Muscle layer of duodenum (tissue), 2 donors: ENCODE measurements at regions not wholly inside any gene's neighbourhood (a gene's known extent, or its start where the extent isn't known, plus 50 kb on each side); places are given as distances from the start of the nearest gene placed in this dataset.
"Not testable (repeated sequence)": the region's sequence is repeated elsewhere in the genome, so short reads cannot be mapped to it uniquely, and the experiment has no call there.

Experiments
- H3K27ac ChIP-seq: one replicate; pipeline ENCODE4 v1.7.0; 2013; ENCODE audit warnings: mild to moderate bottlenecking, low read length
- H3K27me3 ChIP-seq: one replicate; pipeline ENCODE4 v1.7.0; 2013; ENCODE audit warnings: low read depth, mild to moderate bottlenecking, control low read depth, low read length
- H3K36me3 ChIP-seq, 2 donors: one replicate each; pipeline ENCODE4 v1.7.0; 2013; ENCODE audit warnings: low read length in 2 of 2, control low read depth in 1 of 2, mild to moderate bottlenecking in 1 of 2; ENCODE audit not compliant: insufficient read depth in 2 of 2, control insufficient read depth in 1 of 2
- H3K4me1 ChIP-seq, 2 donors: one replicate each; pipeline ENCODE4 v1.7.0; 2013; ENCODE audit warnings: low read length in 2 of 2, mild to moderate bottlenecking in 2 of 2, control low read depth in 1 of 2, moderate library complexity in 1 of 2; ENCODE audit not compliant: insufficient read depth in 2 of 2, control insufficient read depth in 1 of 2
- H3K4me3 ChIP-seq, 2 donors: one replicate each; pipeline ENCODE4 v1.7.0; 2013; ENCODE audit warnings: low read length in 2 of 2, low read depth in 1 of 2, mild to moderate bottlenecking in 1 of 2
- H3K9me3 ChIP-seq, 2 donors: one replicate each; pipeline ENCODE4 v1.7.0; 2013; ENCODE audit warnings: low read length in 2 of 2, control low read depth in 1 of 2, mild to moderate bottlenecking in 1 of 2; ENCODE audit not compliant: control insufficient read depth in 1 of 2
- donor health status: healthy.

- H3K9me3 ChIP-seq = peaks cover 0 to 5% of the 10 kb centered on the region in 2 donors
- H3K36me3 ChIP-seq = no peaks in the 10 kb centered on the region
- no peak overlapping the region for H3K4me3 ChIP-seq
- H3K4me1 ChIP-seq = no peaks in the 10 kb centered on the region
- no peaks in the 10 kb centered on the region for H3K27me3 ChIP-seq
- no peak overlapping the region for H3K27ac ChIP-seq
Measured at GRCh38 chr21:19065164-19065563, 661.6 kb upstream of the TMPRSS15 start.

DNA sequence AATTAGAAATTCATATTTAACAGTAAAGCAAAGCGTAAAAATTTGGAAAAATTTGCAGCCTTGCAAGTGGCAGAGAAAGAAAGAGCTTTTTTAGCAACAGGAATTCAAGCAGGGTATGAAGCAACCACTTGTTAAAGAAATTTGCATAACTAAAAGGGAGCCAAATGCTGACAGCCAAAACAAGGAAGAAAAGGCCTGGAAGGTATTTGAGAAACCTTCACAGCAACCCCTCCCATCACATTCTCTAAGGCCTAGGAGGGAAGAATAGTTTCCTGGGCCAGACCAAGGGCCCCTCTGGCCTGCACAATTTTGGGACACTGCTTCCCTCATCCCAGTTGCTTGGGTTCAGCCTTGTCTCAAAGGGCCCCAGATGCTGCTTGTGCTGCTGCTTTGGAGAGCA, 672.4 kb upstream of the TMPRSS15 start:
- Histone ChIP-seq H3K4me1 (no peaks in the 10 kb centered on the region), H3K27me3 (no peaks in the 10 kb centered on the region), H3K4me3 (peak overlapping the region in 1 of 2 donors; percentile 2), H3K9me3 (peaks cover 0 to 11% of the 10 kb centered on the region in 2 donors), H3K36me3 (no peaks in the 10 kb centered on the region), H3K27ac (no peak overlapping the region)

DNA sequence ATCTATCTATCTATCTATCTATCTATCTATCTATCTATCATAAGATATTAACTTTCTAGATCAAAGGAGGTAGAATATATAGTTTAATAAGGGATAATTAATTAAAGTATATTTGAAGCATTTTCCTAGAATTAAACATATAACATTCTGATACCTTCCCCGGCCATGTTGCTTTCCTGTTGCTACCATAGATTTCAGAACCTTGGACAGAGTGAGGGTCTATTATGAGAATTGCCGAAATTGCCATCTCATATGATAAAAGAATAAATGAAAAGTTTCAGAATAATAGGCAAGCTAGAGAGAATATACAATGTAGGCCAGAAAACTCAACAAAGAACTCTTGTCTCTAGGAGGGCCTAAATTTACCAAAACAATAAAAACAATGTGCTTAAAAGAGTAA, 706.1 kb upstream of the TMPRSS15 start:
- Histone ChIP-seq H3K9me3 (no peaks in the 10 kb centered on the region), H3K4me3 (no peak overlapping the region), H3K27me3 (no peaks in the 10 kb centered on the region), H3K36me3 (no peaks in the 10 kb centered on the region), H3K4me1 (no peaks in the 10 kb centered on the region), H3K27ac (no peak overlapping the region)

DNA sequence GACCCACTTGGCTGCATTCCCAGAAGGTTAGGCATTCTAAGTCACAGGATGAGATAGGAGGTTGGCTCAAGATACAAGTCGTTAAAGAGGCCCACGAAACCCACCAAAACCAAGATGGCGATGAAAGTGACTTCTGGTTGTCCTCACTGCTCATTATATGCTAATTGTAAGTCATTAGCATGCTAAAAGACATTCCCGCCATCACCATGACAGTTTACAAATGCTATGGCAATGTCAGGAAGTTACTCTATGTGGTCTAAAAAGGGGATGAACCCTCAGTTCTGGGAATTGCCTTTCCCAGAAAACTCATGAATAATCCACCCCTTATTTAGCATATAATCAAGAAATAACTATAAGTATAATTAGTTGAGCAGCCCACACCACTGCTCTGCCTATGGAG, 715.7 kb upstream of the TMPRSS15 start:
- not testable (repeated sequence) for H3K27ac ChIP-seq, H3K4me1 ChIP-seq, H3K36me3 ChIP-seq, H3K9me3 ChIP-seq, H3K4me3 ChIP-seq, H3K27me3 ChIP-seq

GRCh38 chr21:19120591-19120990, 717.0 kb upstream of the TMPRSS15 start:
- Histone ChIP-seq H3K27me3 (no peaks in the 10 kb centered on the region), H3K4me3 (no peak overlapping the region), H3K4me1 (no peaks in the 10 kb centered on the region), H3K9me3 (no peaks in the 10 kb centered on the region), H3K27ac (no peak overlapping the region), H3K36me3 (no peaks in the 10 kb centered on the region)

- Histone ChIP-seq H3K36me3 (no peaks in the 10 kb centered on the region), H3K27me3 (no peaks in the 10 kb centered on the region), H3K27ac (no peak overlapping the region), H3K4me1 (no peaks in the 10 kb centered on the region), H3K4me3 (no peak overlapping the region), H3K9me3 (no peaks in the 10 kb centered on the region)
Measured at GRCh38 chr21:19122356-19122755, 718.8 kb upstream of the TMPRSS15 start.

DNA sequence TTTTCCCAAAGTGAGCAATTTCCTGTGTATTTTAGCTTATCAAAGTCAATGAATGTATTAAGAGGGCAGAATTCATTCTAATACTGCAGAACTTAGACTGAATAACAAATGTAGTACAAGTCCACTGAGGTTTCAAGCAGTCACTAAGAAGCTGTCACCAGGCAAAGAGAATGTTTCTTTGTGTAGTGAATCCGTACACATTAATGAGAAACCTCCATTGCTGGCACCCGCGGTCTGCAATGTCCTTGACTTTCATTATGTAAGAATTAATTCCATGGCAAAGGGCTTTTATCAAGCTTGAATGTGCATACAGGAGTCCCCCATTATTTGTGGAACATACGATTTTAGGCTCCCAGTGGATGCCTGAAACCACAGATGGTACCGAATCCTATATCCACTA, 719.5 kb upstream of the TMPRSS15 start:
- no peaks in the 10 kb centered on the region for H3K36me3 ChIP-seq
- H3K4me3 ChIP-seq = no peak overlapping the region
- no peak overlapping the region for H3K27ac ChIP-seq
- H3K9me3 ChIP-seq = no peaks in the 10 kb centered on the region
- H3K4me1 ChIP-seq = no peaks in the 10 kb centered on the region
- no peaks in the 10 kb centered on the region for H3K27me3 ChIP-seq

GRCh38 chr21:19123525-19123924, 719.9 kb upstream of the TMPRSS15 start:
- no peaks in the 10 kb centered on the region for H3K27me3 ChIP-seq
- no peak overlapping the region for H3K4me3 ChIP-seq
- H3K9me3 ChIP-seq = no peaks in the 10 kb centered on the region
- no peaks in the 10 kb centered on the region for H3K4me1 ChIP-seq
- H3K27ac ChIP-seq = no peak overlapping the region
- H3K36me3 ChIP-seq = no peaks in the 10 kb centered on the region

DNA sequence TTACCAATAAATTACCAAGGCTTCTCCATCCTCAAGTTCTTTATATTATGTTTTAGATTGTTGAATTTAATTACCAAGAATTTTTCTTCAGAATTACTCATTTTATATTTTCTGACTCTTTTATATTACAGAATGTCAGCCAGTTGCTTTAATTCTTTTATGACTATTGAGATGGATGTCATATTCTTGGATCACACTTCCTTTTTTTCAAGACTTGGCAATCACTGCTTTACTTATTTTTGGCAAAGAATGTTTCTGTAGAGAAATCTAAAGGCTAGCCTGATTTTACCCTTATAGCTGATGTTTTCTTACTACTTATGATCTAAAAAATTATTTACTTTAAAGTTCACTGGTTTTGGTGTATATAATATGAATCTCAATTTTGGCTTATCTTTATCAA, 721.1 kb upstream of the TMPRSS15 start:
- Histone ChIP-seq H3K27ac (no peak overlapping the region), H3K4me3 (no peak overlapping the region), H3K9me3 (no peaks in the 10 kb centered on the region), H3K27me3 (no peaks in the 10 kb centered on the region), H3K36me3 (no peaks in the 10 kb centered on the region), H3K4me1 (no peaks in the 10 kb centered on the region)

GRCh38 chr21:19130379-19131028, 726.9 kb upstream of the TMPRSS15 start:
- H3K9me3 ChIP-seq = no peaks in the 10 kb centered on the region
- H3K4me1 ChIP-seq = no peaks in the 10 kb centered on the region
- H3K4me3 ChIP-seq = no peak overlapping the region
- H3K36me3 ChIP-seq = no peaks in the 10 kb centered on the region
- H3K27ac ChIP-seq = no peak overlapping the region
- no peaks in the 10 kb centered on the region for H3K27me3 ChIP-seq

GRCh38 chr21:19141511-19141910, 737.9 kb upstream of the TMPRSS15 start:
- Histone ChIP-seq H3K9me3 (no peaks in the 10 kb centered on the region), H3K4me1 (no peaks in the 10 kb centered on the region), H3K27me3 (no peaks in the 10 kb centered on the region), H3K36me3 (no peaks in the 10 kb centered on the region), H3K27ac (no peak overlapping the region), H3K4me3 (no peak overlapping the region)

GRCh38 chr21:19145682-19146293, 742.2 kb upstream of the TMPRSS15 start:
- Histone ChIP-seq H3K4me1 (no peaks in the 10 kb centered on the region), H3K4me3 (no peak overlapping the region), H3K27me3 (no peaks in the 10 kb centered on the region), H3K36me3 (no peaks in the 10 kb centered on the region), H3K27ac (no peak overlapping the region), H3K9me3 (no peaks in the 10 kb centered on the region)
